GM12891 (cell line): ENCODE measurements at regions not wholly inside any gene's neighbourhood (a gene's known extent, or its start where the extent isn't known, plus 50 kb on each side); places are given as distances from the start of the nearest gene placed in this dataset.

Experiments
- POLR2A ChIP-seq: IDR thresholded peaks from 2 replicates; pipeline ENCODE4 v1.6.1; 2011; ENCODE audit warnings: low read depth, low read length, control low read depth
- POLR2AphosphoS5 ChIP-seq: IDR thresholded peaks from 2 replicates; pipeline ENCODE4 v1.6.1; 2011; ENCODE audit warnings: low read depth, low read length, control low read depth
- POU2F2 ChIP-seq: IDR thresholded peaks from 2 replicates; pipeline ENCODE4 v1.6.1; 2011; ENCODE audit warnings: low read depth, mild to moderate bottlenecking, control low read depth, low read length, moderate library complexity
- SPI1 ChIP-seq: IDR thresholded peaks from 2 replicates; pipeline ENCODE4 v1.6.1; 2011; ENCODE audit warnings: low read depth, low read length, control low read depth
- TAF1 ChIP-seq: IDR thresholded peaks from 2 replicates; pipeline ENCODE4 v1.6.1; 2011; ENCODE audit warnings: low read depth, low read length, control low read depth

DNA sequence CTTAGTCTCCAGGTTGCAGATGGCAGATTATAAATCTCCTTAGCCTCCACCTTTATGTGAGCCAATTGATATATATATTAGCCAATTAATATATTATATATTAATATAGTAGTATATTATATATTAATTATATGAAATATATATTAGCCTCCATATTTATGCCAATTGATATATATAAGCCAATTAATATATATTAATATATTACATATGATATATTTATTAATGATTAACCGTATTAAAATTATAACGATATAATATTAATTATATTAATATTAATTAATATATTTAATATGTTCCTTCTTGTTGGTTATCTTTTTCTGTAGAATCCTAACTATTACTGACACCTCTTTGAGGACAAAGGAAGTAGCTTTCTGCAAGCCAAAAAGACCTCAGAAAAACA is 972.5 kb downstream of the GBE1 start:
- no peak for TF ChIP-seq POLR2A
- TF ChIP-seq POLR2AphosphoS5: no peak
- no peak for TF ChIP-seq SPI1
- TF ChIP-seq TAF1: no peak
- TF ChIP-seq POU2F2: no peak
